ENCODE measurements at regions not wholly inside any gene's neighbourhood (a gene's known extent, or its start where the extent isn't known, plus 50 kb on each side); places are given as distances from the start of the nearest gene placed in this dataset.

DNA sequence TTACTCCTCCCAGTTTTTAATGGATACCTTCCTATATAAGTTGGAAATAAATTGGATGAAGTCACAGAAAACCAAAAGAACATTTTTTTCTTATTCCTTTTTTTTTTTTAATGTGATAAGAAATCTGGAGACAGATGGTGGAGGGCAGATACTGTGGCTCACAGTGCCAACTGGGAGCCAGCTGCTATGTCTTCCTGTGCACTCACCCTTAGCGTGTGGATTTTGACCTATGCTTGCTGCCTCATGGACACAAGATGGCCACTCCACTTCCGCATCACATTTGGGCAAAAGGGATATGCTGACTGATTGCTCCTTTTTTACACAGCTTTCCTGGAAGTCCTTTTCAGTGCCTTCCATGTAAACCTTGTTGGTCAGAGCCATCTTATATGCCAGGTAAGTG is 342.6 kb downstream of the MAN2A1 start:
- no peak for TF ChIP-seq PHF8 (conservative IDR thresholded peaks at IDR 0.05; ENCODE audit: low read depth, low read length)
- TF ChIP-seq, protein P1, sequence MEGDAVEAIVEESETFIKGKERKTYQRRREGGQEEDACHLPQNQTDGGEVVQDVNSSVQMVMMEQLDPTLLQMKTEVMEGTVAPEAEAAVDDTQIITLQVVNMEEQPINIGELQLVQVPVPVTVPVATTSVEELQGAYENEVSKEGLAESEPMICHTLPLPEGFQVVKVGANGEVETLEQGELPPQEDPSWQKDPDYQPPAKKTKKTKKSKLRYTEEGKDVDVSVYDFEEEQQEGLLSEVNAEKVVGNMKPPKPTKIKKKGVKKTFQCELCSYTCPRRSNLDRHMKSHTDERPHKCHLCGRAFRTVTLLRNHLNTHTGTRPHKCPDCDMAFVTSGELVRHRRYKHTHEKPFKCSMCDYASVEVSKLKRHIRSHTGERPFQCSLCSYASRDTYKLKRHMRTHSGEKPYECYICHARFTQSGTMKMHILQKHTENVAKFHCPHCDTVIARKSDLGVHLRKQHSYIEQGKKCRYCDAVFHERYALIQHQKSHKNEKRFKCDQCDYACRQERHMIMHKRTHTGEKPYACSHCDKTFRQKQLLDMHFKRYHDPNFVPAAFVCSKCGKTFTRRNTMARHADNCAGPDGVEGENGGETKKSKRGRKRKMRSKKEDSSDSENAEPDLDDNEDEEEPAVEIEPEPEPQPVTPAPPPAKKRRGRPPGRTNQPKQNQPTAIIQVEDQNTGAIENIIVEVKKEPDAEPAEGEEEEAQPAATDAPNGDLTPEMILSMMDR (IDR thresholded peaks at IDR 0.05; ENCODE audit: control extremely low read depth in 1 of 3, insufficient read depth in 1 of 3, low read depth in 1 of 3, low read length in 3 of 3) = no peak
- no peak for TF ChIP-seq EP300 (IDR thresholded peaks at IDR 0.05; ENCODE audit: borderline replicate concordance in 1 of 2, low read depth in 2 of 2, low read length in 2 of 2)
- no peak for TF ChIP-seq SRF (IDR thresholded peaks at IDR 0.05; ENCODE audit: low read depth, low read length)
- TF ChIP-seq KDM1A (IDR thresholded peaks at IDR 0.05; ENCODE audit: borderline replicate concordance, low read length) = no peak
- no peak for TF ChIP-seq EZH2 (IDR thresholded peaks at IDR 0.05; ENCODE audit: low read depth, low read length, severe bottlenecking)
- no peak for TF ChIP-seq CREB1 (IDR thresholded peaks at IDR 0.05)
